ENCODE measurements at regions not wholly inside any gene's neighbourhood (a gene's known extent, or its start where the extent isn't known, plus 50 kb on each side); places are given as distances from the start of the nearest gene placed in this dataset.
"Not testable (repeated sequence)": the region's sequence is repeated elsewhere in the genome, so short reads cannot be mapped to it uniquely, and the experiment has no call there.

DNA sequence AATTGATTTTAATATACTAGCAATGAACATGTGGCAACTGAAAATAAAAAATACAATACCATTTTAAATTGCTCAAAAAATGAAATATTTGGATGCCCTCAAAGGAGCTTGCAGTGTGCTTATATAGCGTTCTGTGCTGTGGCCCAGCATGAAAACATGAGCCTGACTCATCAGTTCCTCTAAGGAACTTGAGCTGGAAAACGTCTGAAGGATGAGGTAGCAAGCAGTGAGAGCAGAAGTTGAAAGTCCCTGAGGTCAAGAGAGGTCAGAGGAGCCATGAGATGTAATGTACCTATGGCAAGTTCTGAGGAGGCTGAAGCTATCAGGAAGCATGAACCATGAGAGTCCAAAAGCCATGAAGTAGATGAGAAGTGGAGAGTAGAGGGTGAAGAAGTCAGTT, 59.7 kb downstream of the HMGB3 start:
- no peak for DNase-seq

DNA sequence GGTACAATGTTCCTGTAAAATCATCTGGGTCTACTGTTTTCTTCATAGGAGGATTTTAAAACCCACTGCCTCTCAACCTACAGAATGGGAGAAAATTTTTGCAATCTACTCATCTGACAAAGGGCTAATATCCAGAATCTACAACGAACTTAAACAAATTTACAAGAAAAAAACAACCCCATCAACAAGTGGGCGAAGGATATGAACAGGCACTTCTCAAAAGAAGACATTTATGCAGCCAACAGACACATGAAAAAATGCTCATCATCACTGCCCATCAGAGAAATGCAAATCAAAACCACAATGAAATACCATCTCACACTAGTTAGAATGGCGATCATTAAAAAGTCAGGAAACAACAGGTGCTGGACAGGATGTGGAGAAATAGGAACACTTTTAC, 83.2 kb downstream of the HMGB3 start:
- not testable (repeated sequence) for DNase-seq

DNA sequence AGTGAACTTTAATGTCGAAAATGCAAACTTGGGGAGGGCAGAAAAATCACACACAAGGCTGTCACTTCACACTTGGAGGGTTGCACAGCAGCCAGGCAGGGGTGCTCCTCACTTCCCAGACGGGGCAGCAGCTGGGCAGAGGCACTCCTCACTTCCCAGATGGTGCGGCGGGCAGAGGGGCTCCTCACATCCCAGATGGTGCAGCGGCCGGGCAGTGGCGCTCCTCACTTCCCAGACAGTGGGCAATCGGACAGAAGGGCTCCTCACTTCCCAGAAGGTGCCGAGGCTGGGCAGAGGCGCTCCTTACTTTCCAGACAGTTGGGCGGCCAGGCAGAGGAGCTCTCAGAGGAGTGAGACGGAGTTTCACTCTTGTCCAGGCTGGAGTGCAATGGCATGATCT, 90.6 kb downstream of the HMGB3 start:
- no peak for DNase-seq

DNA sequence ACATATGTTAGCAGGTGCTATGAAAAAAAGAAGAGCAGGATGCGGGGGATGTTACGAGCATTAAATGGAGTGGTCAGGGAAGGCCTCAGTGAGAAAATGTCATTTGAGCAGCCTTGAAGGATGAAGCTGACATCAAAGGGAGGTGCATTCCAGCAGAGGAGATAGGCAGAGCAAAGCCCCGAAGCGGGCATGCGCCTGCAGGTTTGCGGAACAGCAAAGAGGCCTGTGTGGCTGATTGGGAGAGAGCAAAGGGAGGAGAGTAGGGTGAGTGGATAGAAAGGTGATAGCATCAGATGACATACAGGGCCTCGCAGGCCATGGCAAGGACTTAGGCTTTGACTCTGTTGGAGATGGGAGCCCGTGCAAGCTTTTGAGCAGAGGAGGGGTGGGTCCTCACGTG, 95.4 kb upstream of the GPR50 start:
- DNase-seq, result no peak

DNA sequence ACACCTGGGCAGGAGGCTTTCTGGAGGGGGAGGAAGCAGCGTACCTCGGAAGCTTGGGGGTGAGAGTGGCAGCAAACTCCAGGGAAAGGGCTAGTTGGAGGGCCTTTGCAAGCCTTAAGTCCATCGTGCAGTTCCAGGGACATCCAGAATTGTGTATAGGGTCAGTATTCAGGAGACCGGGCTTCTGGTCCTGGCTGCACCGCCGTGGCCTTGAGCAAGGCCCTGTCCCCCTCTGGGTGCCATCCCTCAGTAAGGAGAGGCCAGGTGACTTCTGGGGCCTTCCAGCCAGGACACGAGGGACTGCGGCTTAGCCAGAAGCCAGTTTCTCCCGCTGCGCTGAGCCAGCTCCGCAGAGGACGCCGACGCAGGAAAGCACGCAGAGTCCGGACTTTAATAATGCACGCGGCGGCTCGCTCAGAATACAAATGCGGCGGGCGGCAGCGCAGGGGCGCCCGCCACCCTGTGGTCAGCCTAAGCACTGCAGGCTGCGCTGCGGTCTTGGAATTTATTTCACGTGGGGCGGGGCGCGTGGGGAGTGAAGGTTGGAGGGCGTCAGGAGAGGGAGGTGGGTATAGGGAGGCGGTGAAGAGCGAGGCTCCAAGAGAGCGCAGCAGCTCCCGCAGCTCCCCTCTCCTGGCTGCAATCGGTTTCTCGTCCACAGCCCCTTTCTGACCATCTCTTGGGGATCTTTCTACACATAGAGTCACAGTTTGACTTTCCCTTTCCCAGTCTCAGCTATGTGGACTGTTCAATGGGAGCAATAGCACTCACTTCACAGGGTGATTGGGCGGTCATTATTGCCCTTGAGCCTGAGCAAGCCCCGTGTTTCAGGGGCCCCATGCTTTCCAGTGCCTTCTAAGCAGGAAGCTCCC, 94.1 kb upstream of the GPR50 start:
- peak; percentile 21 for DNase-seq

DNA sequence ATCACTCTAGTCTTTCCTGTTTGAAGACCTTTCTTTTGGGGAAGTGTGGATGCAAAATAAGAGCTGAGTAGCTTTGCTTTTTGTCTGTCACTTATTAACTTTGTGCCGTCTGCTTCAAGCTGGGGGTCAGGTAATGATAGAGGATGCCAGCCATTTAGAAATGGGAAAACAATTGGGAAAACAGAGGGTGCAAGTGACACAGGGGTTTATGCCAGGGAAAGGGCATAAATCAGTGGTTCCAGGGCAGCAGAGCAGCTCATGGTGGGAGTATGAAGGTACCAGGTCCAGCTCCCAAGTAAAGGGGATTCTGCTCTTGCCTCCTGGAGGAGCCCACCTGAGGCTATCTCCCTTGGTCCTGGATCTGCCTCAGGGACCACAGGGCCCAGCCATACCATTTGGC, 91.9 kb upstream of the GPR50 start:
- DNase-seq, result no peak

DNA sequence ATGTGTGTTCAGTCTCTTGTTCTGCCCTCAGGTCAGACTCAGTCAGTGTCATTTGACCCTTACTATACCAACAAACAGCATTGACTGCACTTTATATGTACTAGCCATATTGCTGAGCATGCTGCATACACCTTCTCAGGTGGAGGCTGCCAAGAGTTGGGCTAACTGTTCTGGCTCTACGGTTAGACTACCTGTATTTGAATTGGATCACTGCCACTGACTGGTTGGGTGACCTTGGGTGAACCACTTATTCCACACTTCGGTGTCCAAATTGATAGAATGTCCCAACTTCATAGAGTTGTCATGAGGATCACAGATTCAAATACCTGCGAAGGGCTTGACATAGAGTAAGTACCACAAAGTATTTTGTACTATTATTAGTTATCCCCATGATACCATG, 91.2 kb upstream of the GPR50 start:
- DNase-seq, result no peak

DNA sequence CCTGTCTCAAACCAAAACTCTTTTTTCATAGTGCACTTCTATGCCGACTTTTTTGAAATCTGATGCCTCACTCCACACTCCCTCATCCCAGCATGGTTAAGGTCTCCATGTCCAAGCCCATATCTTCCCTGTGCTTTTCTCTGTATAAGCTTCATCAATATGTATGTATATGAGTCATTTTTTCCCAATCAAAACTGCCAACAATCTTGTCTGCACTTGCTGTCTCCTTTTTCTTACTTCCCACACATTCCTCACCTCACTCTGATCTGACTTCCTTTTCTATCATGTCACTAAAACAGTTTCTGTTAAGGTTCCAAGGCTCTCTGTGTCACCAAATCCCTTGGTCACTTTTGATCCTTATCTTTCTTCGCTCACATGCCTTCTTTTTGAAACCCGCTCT, 88.2 kb upstream of the GPR50 start:
- DNase-seq, result no peak

DNA sequence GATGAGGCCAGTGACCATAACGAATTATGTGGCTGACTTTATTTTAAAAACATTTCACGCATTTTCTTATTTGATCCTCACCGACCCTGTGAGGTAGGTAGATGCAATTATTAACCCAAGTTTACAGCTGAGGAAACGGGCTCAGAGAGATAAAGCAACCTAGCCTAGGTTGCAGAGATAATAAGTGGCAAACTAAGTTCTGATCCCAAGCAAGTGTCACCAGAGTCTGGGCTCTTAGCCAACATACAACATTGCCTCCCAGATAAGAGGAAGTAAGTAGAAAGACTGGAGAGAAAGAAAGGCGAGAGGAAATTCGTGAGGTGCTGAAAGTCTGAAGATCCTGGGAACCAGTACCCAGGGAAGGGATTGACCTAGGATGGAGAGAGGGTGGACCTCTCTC, 77.4 kb upstream of the GPR50 start:
- no peak for DNase-seq

DNA sequence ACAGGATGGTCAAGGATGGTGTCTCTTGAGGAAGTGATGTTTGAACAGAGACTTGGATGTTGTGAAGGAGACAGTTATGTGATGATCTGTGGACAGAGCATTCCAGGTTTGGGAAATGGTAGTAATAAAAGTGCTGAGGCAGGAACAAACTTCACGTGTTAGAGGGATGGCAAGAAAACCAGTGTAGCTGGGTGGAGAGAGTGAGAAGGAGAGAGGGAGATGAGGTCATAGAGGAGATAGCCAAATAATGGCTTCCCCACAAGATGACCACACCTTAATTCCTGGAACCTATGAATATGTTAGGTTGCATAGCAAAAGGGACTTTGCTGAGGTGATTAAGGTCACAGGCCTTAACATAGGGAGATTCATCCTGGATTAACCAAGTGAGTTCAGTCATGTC, 75.6 kb upstream of the GPR50 start:
- no peak for DNase-seq

DNA sequence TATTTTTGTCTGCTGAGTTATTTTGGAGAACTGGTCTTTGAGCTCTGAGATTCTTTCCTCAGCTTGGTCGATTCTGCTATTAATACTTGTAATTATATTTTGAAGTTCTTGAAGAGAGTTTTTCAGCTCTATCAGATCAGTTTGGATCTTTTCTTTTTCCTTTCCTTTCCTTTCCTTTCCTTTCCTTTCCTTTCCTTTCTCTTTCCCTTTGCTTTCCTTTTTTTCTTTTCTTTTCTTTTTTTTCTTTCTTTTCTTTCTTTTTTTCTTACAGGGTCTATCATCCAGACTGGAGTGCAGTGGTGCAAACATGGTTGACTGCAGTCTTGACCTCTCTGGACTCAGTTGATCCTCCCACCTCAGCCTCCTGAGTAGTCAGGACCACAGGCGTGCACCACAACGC, 63.2 kb upstream of the GPR50 start:
- DNase-seq, result not testable (repeated sequence)

All from activated CD4-positive, alpha-beta T cell treated with anti-CD3 and anti-CD28 coated beads for 1 hour (primary cell).